ENCODE measurements at regions not wholly inside any gene's neighbourhood (a gene's known extent, or its start where the extent isn't known, plus 50 kb on each side); places are given as distances from the start of the nearest gene placed in this dataset.

DNA sequence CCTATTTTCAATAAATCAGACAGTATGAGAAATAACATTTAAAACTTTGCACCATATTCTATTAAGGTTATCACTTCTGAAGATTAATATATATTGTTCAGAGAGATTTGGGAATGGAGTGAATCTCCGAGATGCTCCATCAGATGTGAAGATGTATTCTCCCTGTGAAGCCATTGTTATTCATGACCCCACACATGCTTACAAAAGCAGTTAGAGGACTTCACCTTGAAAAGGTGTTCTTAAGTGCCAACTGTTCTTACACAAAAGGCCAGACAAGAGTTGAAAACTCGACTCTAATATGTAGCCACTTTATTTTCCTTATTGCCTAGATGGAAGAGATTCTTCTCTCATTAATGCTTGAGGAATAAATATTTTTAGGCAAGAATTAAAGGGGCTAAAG, 54.3 kb upstream of the NEIL3 start:
- TF ChIP-seq EZH2 (IDR thresholded peaks at IDR 0.05) (no peak), POLR2AphosphoS5 (IDR thresholded peaks at IDR 0.05; ENCODE audit: borderline replicate concordance, low read depth, low read length) (no peak), FOXP2 (optimal IDR thresholded peaks at IDR 0.05; ENCODE audit: control extremely low read depth, extremely low read length, insufficient read depth) (no peak)
